ENCODE measurements at regions not wholly inside any gene's neighbourhood (a gene's known extent, or its start where the extent isn't known, plus 50 kb on each side); places are given as distances from the start of the nearest gene placed in this dataset.

GRCh38 chr22:48393885-48394284 lies 1433.8 kb downstream of the BRD1 start:
- intact Hi-C loops (cut with micrococcal nuclease), result no loop called here
- H3K9ac ChIP-seq (ENCODE audit: low read length), result no peak overlapping the region
- CTCF ChIA-PET, result no interaction called here
- no peaks in the 10 kb centered on the region for H3K9me3 ChIP-seq (ENCODE audit: low read length)
- POLR2A ChIA-PET (ENCODE audit: unreplicated experiment), result no interaction called here
- H3K4me3 ChIP-seq (ENCODE audit: low read length), result no peak overlapping the region
- TF ChIP-seq EZH2 (IDR thresholded peaks at IDR 0.05; ENCODE audit: low read length, unreplicated experiment), result no peak
- TF ChIP-seq EZH2phosphoT487 (IDR thresholded peaks at IDR 0.05; ENCODE audit: borderline replicate concordance, low read length), result no peak
- TF ChIP-seq CTCF (conservative IDR thresholded peaks at IDR 0.05; ENCODE audit: low read depth, low read length), result no peak
- no peak overlapping the region for H2AFZ ChIP-seq (ENCODE audit: low read length)
- H3K36me3 ChIP-seq (ENCODE audit: low read depth, low read length), result no peaks in the 10 kb centered on the region
- H3F3A ChIP-seq (ENCODE audit: low read length, unreplicated experiment), result no peaks in the 10 kb centered on the region
- H4K20me1 ChIP-seq (ENCODE audit: low read length), result no peaks in the 10 kb centered on the region
- H3K4me1 ChIP-seq (ENCODE audit: insufficient read depth, low read length), result no peaks in the 10 kb centered on the region
- no peak overlapping the region for H3K4me2 ChIP-seq (ENCODE audit: low read length)
- no peaks in the 10 kb centered on the region for H3K9me2 ChIP-seq (replicated peaks; ENCODE audit: low read length)
- H3K27me3 ChIP-seq (ENCODE audit: low read length), result no peaks in the 10 kb centered on the region
- no peak for DNase-seq
- no peak overlapping the region for H3K27ac ChIP-seq (ENCODE audit: low read length)
- H3K79me2 ChIP-seq (ENCODE audit: low read length), result no peaks in the 10 kb centered on the region
- no peak for ATAC-seq
- no TSS peak for BruUV-seq (replicated peaks)

- no peaks in the 10 kb centered on the region for H3K9me3 ChIP-seq (ENCODE audit: low read length)
- no peaks in the 10 kb centered on the region for H4K20me1 ChIP-seq (ENCODE audit: low read length)
- TF ChIP-seq CTCF (conservative IDR thresholded peaks at IDR 0.05; ENCODE audit: low read depth, low read length), result no peak
- no peak for TF ChIP-seq EZH2phosphoT487 (IDR thresholded peaks at IDR 0.05; ENCODE audit: borderline replicate concordance, low read length)
- no peak for TF ChIP-seq EZH2 (IDR thresholded peaks at IDR 0.05; ENCODE audit: low read length, unreplicated experiment)
- ChIA-PET CTCF (no interaction called here), POLR2A (ENCODE audit: unreplicated experiment) (no interaction called here)
- no peaks in the 10 kb centered on the region for H3K79me2 ChIP-seq (ENCODE audit: low read length)
- H3K4me3 ChIP-seq (ENCODE audit: low read length), result no peak overlapping the region
- ATAC-seq, result no peak
- no peaks in the 10 kb centered on the region for H3K27me3 ChIP-seq (ENCODE audit: low read length)
- H3K27ac ChIP-seq (ENCODE audit: low read length), result no peak overlapping the region
- no TSS peak for BruUV-seq (replicated peaks)
- H3F3A ChIP-seq (ENCODE audit: low read length, unreplicated experiment), result no peaks in the 10 kb centered on the region
- intact Hi-C loops (cut with micrococcal nuclease), result no loop called here
- H2AFZ ChIP-seq (ENCODE audit: low read length), result no peak overlapping the region
- no peak overlapping the region for H3K4me2 ChIP-seq (ENCODE audit: low read length)
- H3K4me1 ChIP-seq (ENCODE audit: insufficient read depth, low read length), result no peaks in the 10 kb centered on the region
- H3K36me3 ChIP-seq (ENCODE audit: low read depth, low read length), result no peaks in the 10 kb centered on the region
- H3K9ac ChIP-seq (ENCODE audit: low read length), result no peak overlapping the region
- DNase-seq, result no peak
- H3K9me2 ChIP-seq (replicated peaks; ENCODE audit: low read length), result no peaks in the 10 kb centered on the region
Observed at GRCh38 chr22:48393041-48393370, 1434.7 kb downstream of the BRD1 start.

- ATAC-seq (no peak), DNase-seq (no peak)
- H3K27ac ChIP-seq (ENCODE audit: low read length), result no peak overlapping the region
- no TSS peak for BruUV-seq (replicated peaks)
- H3K9me3 ChIP-seq (ENCODE audit: low read length), result no peaks in the 10 kb centered on the region
- intact Hi-C loops (cut with micrococcal nuclease), result no loop called here
- no peaks in the 10 kb centered on the region for H3K4me1 ChIP-seq (ENCODE audit: insufficient read depth, low read length)
- H3F3A ChIP-seq (ENCODE audit: low read length, unreplicated experiment), result no peaks in the 10 kb centered on the region
- POLR2A ChIA-PET (ENCODE audit: unreplicated experiment), result no interaction called here
- H3K9ac ChIP-seq (ENCODE audit: low read length), result no peak overlapping the region
- H2AFZ ChIP-seq (ENCODE audit: low read length), result no peak overlapping the region
- H4K20me1 ChIP-seq (ENCODE audit: low read length), result no peaks in the 10 kb centered on the region
- CTCF ChIA-PET, result no interaction called here
- no peaks in the 10 kb centered on the region for H3K79me2 ChIP-seq (ENCODE audit: low read length)
- no peak overlapping the region for H3K4me3 ChIP-seq (ENCODE audit: low read length)
- no peak for TF ChIP-seq CTCF (conservative IDR thresholded peaks at IDR 0.05; ENCODE audit: low read depth, low read length)
- TF ChIP-seq EZH2 (IDR thresholded peaks at IDR 0.05; ENCODE audit: low read length, unreplicated experiment), result no peak
- TF ChIP-seq EZH2phosphoT487 (IDR thresholded peaks at IDR 0.05; ENCODE audit: borderline replicate concordance, low read length), result no peak
- no peaks in the 10 kb centered on the region for H3K36me3 ChIP-seq (ENCODE audit: low read depth, low read length)
- no peak overlapping the region for H3K4me2 ChIP-seq (ENCODE audit: low read length)
- H3K9me2 ChIP-seq (replicated peaks; ENCODE audit: low read length), result no peaks in the 10 kb centered on the region
- no peaks in the 10 kb centered on the region for H3K27me3 ChIP-seq (ENCODE audit: low read length)
Observed at GRCh38 chr22:48391820-48392219, 1435.9 kb downstream of the BRD1 start.

All from PC-3 (cell line).